GM06990 (cell line): ENCODE measurements at regions not wholly inside any gene's neighbourhood (a gene's known extent, or its start where the extent isn't known, plus 50 kb on each side); places are given as distances from the start of the nearest gene placed in this dataset.

Source experiments
- DNase-seq: peaks from one replicate; pipeline ENCODE4 v3.0.0-alpha.2; 2011; ENCODE audit not compliant: insufficient read length; ENCODE audit errors: extremely low read depth
- H3K27me3 ChIP-seq: replicated peaks from 2 replicates; pipeline ENCODE4 v1.6.0; 2011; ENCODE audit warnings: low read length; ENCODE audit not compliant: control insufficient read depth, insufficient read depth
- H3K36me3 ChIP-seq: 2 replicates; pipeline ENCODE4 v1.5.1; 2011; ENCODE audit warnings: low read length; ENCODE audit not compliant: control insufficient read depth, insufficient read depth
- H3K4me3 ChIP-seq: replicated peaks from 2 replicates; pipeline ENCODE4 v1.5.1; 2011; ENCODE audit warnings: low read depth, mild to moderate bottlenecking, control low read depth, low read length
- TF ChIP-seq, protein P1 (sequence below): IDR thresholded peaks from 2 replicates; pipeline ENCODE4 v1.5.1; 2011; ENCODE audit warnings: low read length, control low read depth, mild to moderate bottlenecking, inconsistent platforms; ENCODE audit not compliant: insufficient read depth, poor library complexity, severe bottlenecking

DNA sequence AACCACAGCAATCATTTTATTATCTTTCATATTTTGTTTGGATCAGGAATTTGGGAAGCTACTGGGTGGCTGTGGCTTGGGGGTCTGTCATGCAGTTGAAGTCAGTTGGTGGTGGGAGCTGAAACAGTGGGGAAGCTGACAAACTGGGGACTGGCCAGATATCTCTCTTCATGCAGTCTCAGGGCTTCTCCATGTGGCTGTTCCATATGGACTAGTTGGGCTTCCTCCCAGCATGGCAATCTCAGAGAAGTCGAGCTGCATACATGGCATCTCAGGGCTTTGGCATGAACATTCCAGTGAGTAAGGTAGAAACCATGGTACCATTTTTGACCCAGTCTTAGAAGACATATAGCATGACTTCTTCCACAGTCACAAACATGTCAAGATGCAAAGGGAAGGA, 274.8 kb downstream of the ENC1 start:
- TF ChIP-seq, protein P1, sequence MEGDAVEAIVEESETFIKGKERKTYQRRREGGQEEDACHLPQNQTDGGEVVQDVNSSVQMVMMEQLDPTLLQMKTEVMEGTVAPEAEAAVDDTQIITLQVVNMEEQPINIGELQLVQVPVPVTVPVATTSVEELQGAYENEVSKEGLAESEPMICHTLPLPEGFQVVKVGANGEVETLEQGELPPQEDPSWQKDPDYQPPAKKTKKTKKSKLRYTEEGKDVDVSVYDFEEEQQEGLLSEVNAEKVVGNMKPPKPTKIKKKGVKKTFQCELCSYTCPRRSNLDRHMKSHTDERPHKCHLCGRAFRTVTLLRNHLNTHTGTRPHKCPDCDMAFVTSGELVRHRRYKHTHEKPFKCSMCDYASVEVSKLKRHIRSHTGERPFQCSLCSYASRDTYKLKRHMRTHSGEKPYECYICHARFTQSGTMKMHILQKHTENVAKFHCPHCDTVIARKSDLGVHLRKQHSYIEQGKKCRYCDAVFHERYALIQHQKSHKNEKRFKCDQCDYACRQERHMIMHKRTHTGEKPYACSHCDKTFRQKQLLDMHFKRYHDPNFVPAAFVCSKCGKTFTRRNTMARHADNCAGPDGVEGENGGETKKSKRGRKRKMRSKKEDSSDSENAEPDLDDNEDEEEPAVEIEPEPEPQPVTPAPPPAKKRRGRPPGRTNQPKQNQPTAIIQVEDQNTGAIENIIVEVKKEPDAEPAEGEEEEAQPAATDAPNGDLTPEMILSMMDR = no peak
- Histone ChIP-seq H3K4me3 (no peak overlapping the region), H3K36me3 (no peaks in the 10 kb centered on the region), H3K27me3 (no peaks in the 10 kb centered on the region)
- DNase-seq = no peak

DNA sequence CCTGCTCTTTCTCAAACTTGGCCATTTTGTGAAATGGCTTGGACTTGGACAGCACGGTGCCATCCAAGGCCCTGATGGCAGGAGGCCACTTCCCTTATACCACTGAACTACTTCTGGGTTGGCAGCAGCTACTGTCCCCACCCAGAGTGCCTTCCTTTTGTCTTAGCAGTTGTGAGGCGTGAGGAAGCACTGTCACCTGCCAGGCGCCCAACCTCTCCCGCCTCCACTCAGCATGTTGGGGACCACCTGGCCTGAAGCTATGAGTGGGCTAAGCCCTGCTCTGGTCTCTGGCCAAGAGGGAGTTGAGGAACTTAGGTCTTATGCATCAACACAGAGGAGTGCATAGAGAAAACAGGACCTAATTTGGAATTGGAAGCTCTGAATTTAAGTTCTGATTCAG, 276.0 kb downstream of the ENC1 start:
- Histone ChIP-seq H3K4me3 (no peak overlapping the region), H3K36me3 (no peaks in the 10 kb centered on the region), H3K27me3 (no peaks in the 10 kb centered on the region)
- no peak for DNase-seq
- TF ChIP-seq, protein P1 = no peak

GRCh38 chr5:74363603-74364205, 276.8 kb downstream of the ENC1 start:
- no peaks in the 10 kb centered on the region for H3K27me3 ChIP-seq
- DNase-seq = no peak
- H3K4me3 ChIP-seq = no peak overlapping the region
- no peaks in the 10 kb centered on the region for H3K36me3 ChIP-seq
- TF ChIP-seq, protein P1 = no peak

GRCh38 chr5:74361406-74362358, 278.8 kb downstream of the ENC1 start:
- Histone ChIP-seq H3K4me3 (no peak overlapping the region), H3K36me3 (no peaks in the 10 kb centered on the region), H3K27me3 (no peaks in the 10 kb centered on the region)
- DNase-seq = no peak
- TF ChIP-seq, protein P1 = no peak

DNA sequence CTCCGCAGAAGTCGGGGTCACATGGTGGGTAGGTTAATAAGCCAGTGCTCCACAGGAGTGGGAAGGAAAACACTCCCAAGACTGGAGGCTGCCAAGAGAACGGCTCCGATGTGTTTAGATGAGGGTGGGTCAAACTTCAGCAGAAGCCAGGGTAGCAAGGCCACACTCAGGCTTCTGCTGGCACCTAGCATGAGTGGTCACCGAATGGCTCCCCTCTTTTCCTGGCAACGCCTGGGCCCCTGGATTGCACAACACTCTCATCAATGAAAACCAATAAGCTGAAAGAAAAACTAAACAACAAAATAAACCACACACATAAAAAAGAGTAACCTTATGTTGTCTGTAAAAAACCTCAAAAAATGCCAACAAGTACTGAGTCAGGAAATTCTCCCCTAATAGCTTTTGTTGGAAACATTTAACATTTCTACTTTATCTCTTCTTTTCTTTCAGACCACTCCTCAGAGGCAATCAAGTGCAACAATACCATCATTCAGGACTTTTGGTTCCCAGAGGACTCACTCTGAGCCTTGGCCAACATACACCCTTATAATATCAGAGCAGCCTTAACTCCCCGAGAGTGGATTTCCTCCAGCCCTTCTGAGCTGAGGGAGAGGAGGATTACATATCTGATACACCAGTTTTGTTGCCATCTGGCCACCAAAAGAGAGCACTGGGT, 279.9 kb downstream of the ENC1 start:
- Histone ChIP-seq H3K4me3 (no peak overlapping the region), H3K36me3 (no peaks in the 10 kb centered on the region), H3K27me3 (no peaks in the 10 kb centered on the region)
- TF ChIP-seq, protein P1 = no peak
- DNase-seq = no peak
